ENCODE measurements at regions not wholly inside any gene's neighbourhood (a gene's known extent, or its start where the extent isn't known, plus 50 kb on each side); places are given as distances from the start of the nearest gene placed in this dataset.

GRCh38 chr14:39877577-39878190 lies 445.5 kb upstream of the FBXO33 start:
- POLR2A ChIA-PET: no interaction called here
- WGBS (ENCODE audit: low lambda C conversion rate): 0% methylated on average over 4 of the region's 4 CpGs
- CTCF ChIA-PET: no interaction called here
- H4K20me1 ChIP-seq (ENCODE audit: insufficient read depth): no peaks in the 10 kb centered on the region
- H3K4me2 ChIP-seq: no peak overlapping the region
- H3F3A ChIP-seq (replicated peaks; ENCODE audit: insufficient read depth): no peaks in the 10 kb centered on the region
- DNase-seq: no peak
- no peak overlapping the region for H3K9ac ChIP-seq
- H3K36me3 ChIP-seq (replicated peaks in 1 of 2; ENCODE audit: control insufficient read depth in 1 of 2, insufficient read depth in 2 of 2, low read length in 1 of 2): no peaks in the 10 kb centered on the region
- H2AFZ ChIP-seq (ENCODE audit: low read depth): no peak overlapping the region
- H3K27me3 ChIP-seq (ENCODE audit: insufficient read depth): no peaks in the 10 kb centered on the region
- H3K79me2 ChIP-seq (ENCODE audit: insufficient read depth): no peaks in the 10 kb centered on the region
- TF ChIP-seq ELF1 (IDR thresholded peaks at IDR 0.05) (no peak), MAX (IDR thresholded peaks at IDR 0.05; ENCODE audit: low read depth) (no peak), USF2 (IDR thresholded peaks at IDR 0.05; ENCODE audit: borderline replicate concordance, low read depth, low read length) (no peak), FOXM1 (IDR thresholded peaks at IDR 0.05; ENCODE audit: low read depth) (no peak), SIN3A (IDR thresholded peaks at IDR 0.05; ENCODE audit: borderline replicate concordance, low read depth, low read length) (no peak), FOSL2 (IDR thresholded peaks at IDR 0.05; ENCODE audit: borderline replicate concordance, low read depth) (no peak), ZBTB33 (IDR thresholded peaks at IDR 0.05; ENCODE audit: borderline replicate concordance, low read depth) (no peak), USF1 (IDR thresholded peaks at IDR 0.05; ENCODE audit: borderline replicate concordance, low read depth) (no peak), RFX5 (IDR thresholded peaks at IDR 0.05; ENCODE audit: low read length) (no peak), PBX3 (IDR thresholded peaks at IDR 0.05) (no peak), GATA2 (CRISPR knock-in tag; IDR thresholded peaks at IDR 0.05) (no peak), NFIC (IDR thresholded peaks at IDR 0.05; ENCODE audit: borderline replicate concordance) (no peak), TEAD4 (IDR thresholded peaks at IDR 0.05; ENCODE audit: borderline replicate concordance, insufficient read depth) (no peak), NRF1 (IDR thresholded peaks at IDR 0.05; ENCODE audit: low read depth, low read length) (no peak), RAD21 (IDR thresholded peaks at IDR 0.05; ENCODE audit: low read length) (no peak), GABPA (IDR thresholded peaks at IDR 0.05; ENCODE audit: low read depth) (no peak), RXRA (IDR thresholded peaks at IDR 0.05; ENCODE audit: borderline replicate concordance, low read depth) (no peak)
- no peaks in the 10 kb centered on the region for H3K4me1 ChIP-seq (ENCODE audit: control insufficient read depth in 1 of 2, insufficient read depth in 2 of 2, low read depth in 1 of 2, low read length in 1 of 2)
- H3K27ac ChIP-seq (ENCODE audit: low read depth in 2 of 2, low read length in 1 of 2): no peak overlapping the region
- H3K9me3 ChIP-seq: no peaks in the 10 kb centered on the region
- H3K9me2 ChIP-seq: no peaks in the 10 kb centered on the region
- H3K4me3 ChIP-seq (ENCODE audit: low read depth in 2 of 2, low read length in 1 of 2): no peak overlapping the region
